HCT116 (cell line): ENCODE measurements at regions not wholly inside any gene's neighbourhood (a gene's known extent, or its start where the extent isn't known, plus 50 kb on each side); places are given as distances from the start of the nearest gene placed in this dataset.

Source experiments
- ATAC-seq: fragments of 200-7000 bp; cut with Tn5 transposase; 2 replicates; pipeline ENCODE4 v1.9.1; 2020; ENCODE audit warnings: mild to moderate bottlenecking, moderate library complexity
- BruUV-seq: library from RNA; stranded (reverse); fragments of 400-500 nt; replicated peaks from 2 replicates; lab custom pipeline; 2021; lab: Mats Ljungman, UMichigan
- CTCF ChIA-PET: fragments of 300-600 bp; sonication (Branson Sonifier 250); formaldehyde crosslinking; loops from one replicate; lab custom pipeline; 2021; ENCODE audit warnings: antibody characterized with exemption; lab: Charles Lee
- POLR2A ChIA-PET: fragments of 300-600, 350-600 bp; sonication (Branson Sonifier 250); formaldehyde crosslinking; loops from one replicate; lab custom pipeline; 2021; ENCODE audit warnings: antibody characterized with exemption; lab: Charles Lee
- RAD21 ChIA-PET, 2 experiments: fragments of 300-600 bp; sonication (Branson Sonifier 250); formaldehyde crosslinking; loops; one replicate each; lab custom pipeline; 2023; ENCODE audit warnings: low total read pairs in 2 of 2; ENCODE audit not compliant: uncharacterized antibody in 2 of 2, unreplicated experiment in 2 of 2, low non-redundant PET in 1 of 2; lab: Charles Lee
- DNase-seq: peaks from one replicate; pipeline ENCODE4 v3.0.0-alpha.2; 2010; ENCODE audit warnings: low read depth, low spot score
- H2AFZ ChIP-seq: fragments of 200-600 bp; shearing (Covaris generic), sonication (generic); 2 replicates; pipeline ENCODE4 v1.6.1; 2017; ENCODE audit warnings: low read depth, mixed run types, mixed read lengths, antibody characterized with exemption, low read length; ENCODE audit not compliant: poor library complexity, severe bottlenecking
- H3K27ac ChIP-seq: 2 replicates; pipeline ENCODE4 v1.5.1; 2012; ENCODE audit warnings: low read depth, low read length
- H3K27me3 ChIP-seq: fragments of 200-600 bp; sonication (generic); 2 replicates; pipeline ENCODE4 v1.6.1; 2016; ENCODE audit warnings: mixed run types, low read length, mixed read lengths; ENCODE audit not compliant: insufficient read depth
- H3K36me3 ChIP-seq, 2 experiments: fragments of 200-500 bp in 1 of 2; fragments of 200-600 bp in 1 of 2; sonication (Bioruptor generic) in 1 of 2; sonication (generic) in 1 of 2; 2 replicates each; pipeline versions ENCODE4 v1.5.1 to v1.6.1; 2014 to 2016; ENCODE audit warnings: low read length in 2 of 2, inconsistent platforms in 1 of 2, mixed read lengths in 1 of 2, mixed run types in 1 of 2; ENCODE audit not compliant: insufficient read depth in 2 of 2, control insufficient read depth in 1 of 2
- H3K4me1 ChIP-seq, 2 experiments: fragments of 200-600 bp in 1 of 2; sonication (generic) in 1 of 2; 2 replicates each; pipeline versions ENCODE4 v1.5.1 to v1.6.1; 2012 to 2017; ENCODE audit warnings: low read length in 2 of 2, inconsistent platforms in 1 of 2, mild to moderate bottlenecking in 1 of 2, mixed read lengths in 1 of 2, mixed run types in 1 of 2, moderate library complexity in 1 of 2; ENCODE audit not compliant: insufficient read depth in 2 of 2, control insufficient read depth in 1 of 2
- H3K4me2 ChIP-seq: fragments of 200-600 bp; sonication (generic); 2 replicates; pipeline ENCODE4 v1.6.1; 2017; ENCODE audit warnings: mixed run types, low read length, mixed read lengths
- H3K4me3 ChIP-seq, 2 experiments: fragments of 200-600 bp in 1 of 2; sonication (generic) in 1 of 2; replicated peaks in 1 of 2; 2 replicates each; pipeline ENCODE4 v1.5.1; 2011 to 2016; ENCODE audit warnings: low read length in 2 of 2, control low read depth in 1 of 2, low read depth in 1 of 2, mild to moderate bottlenecking in 1 of 2, mixed read lengths in 1 of 2, mixed run types in 1 of 2
- H3K79me2 ChIP-seq: fragments of 200-600 bp; sonication (generic); 2 replicates; pipeline ENCODE4 v1.6.1; 2017; ENCODE audit warnings: mild to moderate bottlenecking, mixed run types, low read length, moderate library complexity, mixed read lengths; ENCODE audit not compliant: insufficient read depth
- H3K9ac ChIP-seq: fragments of 200-600 bp; sonication (generic); 2 replicates; pipeline ENCODE4 v1.6.1; 2016; ENCODE audit warnings: low read length, mixed read lengths
- H3K9me2 ChIP-seq: fragments of 200-600 bp; sonication (generic), shearing (Covaris generic); 2 replicates; pipeline ENCODE4 v1.6.1; 2017; ENCODE audit warnings: mixed run types, mild to moderate bottlenecking, moderate library complexity; ENCODE audit not compliant: insufficient read depth
- H3K9me3 ChIP-seq, 2 experiments: fragments of 200-500 bp in 1 of 2; fragments of 200-600 bp in 1 of 2; sonication (Bioruptor generic) in 1 of 2; sonication (generic) in 1 of 2; 2 replicates each; pipeline ENCODE4 v1.6.1; 2014 to 2017; ENCODE audit warnings: low read length in 2 of 2, mixed read lengths in 2 of 2, inconsistent platforms in 1 of 2, low read depth in 1 of 2, mild to moderate bottlenecking in 1 of 2, mixed run types in 1 of 2, moderate library complexity in 1 of 2; ENCODE audit not compliant: control insufficient read depth in 1 of 2, insufficient read depth in 1 of 2
- H4K20me1 ChIP-seq: fragments of 200-600 bp; sonication (generic), shearing (Covaris generic); 2 replicates; pipeline ENCODE4 v1.6.1; 2017; ENCODE audit warnings: mixed run types, mild to moderate bottlenecking, moderate library complexity; ENCODE audit not compliant: insufficient read depth
- ATF3 ChIP-seq: IDR thresholded peaks from 2 replicates; pipeline ENCODE4 v1.6.1; 2012
- CEBPB ChIP-seq: IDR thresholded peaks from 2 replicates; pipeline ENCODE4 v1.6.1; 2012; ENCODE audit warnings: low read depth
- MAX ChIP-seq: IDR thresholded peaks from 2 replicates; pipeline ENCODE4 v1.6.1; 2012
- POLR2AphosphoS5 ChIP-seq: IDR thresholded peaks from 2 replicates; pipeline ENCODE4 v1.6.1; 2011; ENCODE audit warnings: mild to moderate bottlenecking, low read depth, low read length, moderate library complexity
- REST ChIP-seq: IDR thresholded peaks from 2 replicates; pipeline ENCODE4 v1.6.1; 2012; ENCODE audit warnings: low read depth
- SIN3A ChIP-seq: IDR thresholded peaks from 2 replicates; pipeline ENCODE4 v1.6.1; 2012; ENCODE audit warnings: low read depth
- SRF ChIP-seq: IDR thresholded peaks from 2 replicates; pipeline ENCODE4 v1.6.1; 2012; ENCODE audit warnings: low read depth
- intact Hi-C: fragments of 100-400 bp; cut with micrococcal nuclease; formaldehyde crosslinking; loops from 2 replicates; pipeline ENCODE4 v1.10.0; 2022

GRCh38 chr10:84654671-84655070, 326.3 kb downstream of the CCSER2 start:
- TF ChIP-seq SRF (no peak), MAX (no peak), REST (no peak), SIN3A (no peak), CEBPB (no peak), POLR2AphosphoS5 (no peak), ATF3 (no peak)
- Histone ChIP-seq H3K79me2 (no peaks in the 10 kb centered on the region), H3K9ac (no peak overlapping the region), H3K27ac (no peak overlapping the region), H4K20me1 (no peaks in the 10 kb centered on the region), H3K4me2 (no peak overlapping the region), H3K9me2 (no peaks in the 10 kb centered on the region), H3K9me3 (no peaks in the 10 kb centered on the region), H2AFZ (no peak overlapping the region), H3K27me3 (peaks cover 34% of the 10 kb centered on the region), H3K36me3 (no peaks in the 10 kb centered on the region), H3K4me3 (no peak overlapping the region), H3K4me1 (no peaks in the 10 kb centered on the region)
- POLR2A ChIA-PET = no interaction called here
- DNase-seq = no peak
- no peak for ATAC-seq
- RAD21 ChIA-PET = no interaction called here
- no TSS peak for BruUV-seq
- intact Hi-C loops = no loop called here
- CTCF ChIA-PET = no interaction called here
